Cardiac septum (tissue), 1 donor: ENCODE measurements at regions not wholly inside any gene's neighbourhood (a gene's known extent, or its start where the extent isn't known, plus 50 kb on each side); places are given as distances from the start of the nearest gene placed in this dataset.

Source experiments
- DNase-seq: peaks from one replicate; pipeline ENCODE4 v3.0.0-alpha.2; 2020; ENCODE audit warnings: low spot score
- intact Hi-C: fragments of 100-400 bp; cut with DNase I; formaldehyde crosslinking; loops from one replicate; pipeline ENCODE4 v1.14.0; 2022
- donor health status: DM: no; HTN: no; CAD: no.

GRCh38 chr6:139497345-139497961, 123.0 kb upstream of the CITED2 start:
- intact Hi-C loops = no loop called here
- no peak for DNase-seq

- intact Hi-C loops = no loop called here
- DNase-seq = no peak
Observed at GRCh38 chr6:139496654-139497344, 122.4 kb upstream of the CITED2 start.

GRCh38 chr6:139494376-139494990, 120.0 kb upstream of the CITED2 start:
- intact Hi-C loops = no loop called here
- no peak for DNase-seq

- intact Hi-C loops = no loop called here
- no peak for DNase-seq
Observed at GRCh38 chr6:139490482-139490881, 116.0 kb upstream of the CITED2 start.

GRCh38 chr6:139486476-139486799, 112.0 kb upstream of the CITED2 start:
- DNase-seq = no peak
- intact Hi-C loops = no loop called here

GRCh38 chr6:139485742-139486475, 111.5 kb upstream of the CITED2 start:
- intact Hi-C loops = no loop called here
- DNase-seq = no peak

- intact Hi-C loops = no loop called here
- no peak for DNase-seq
Observed at GRCh38 chr6:139485185-139485584, 110.7 kb upstream of the CITED2 start.

GRCh38 chr6:139483079-139483478, 108.6 kb upstream of the CITED2 start:
- no peak for DNase-seq
- intact Hi-C loops = no loop called here

GRCh38 chr6:139482287-139482686, 107.8 kb upstream of the CITED2 start:
- DNase-seq = no peak
- intact Hi-C loops = no loop called here

GRCh38 chr6:139480356-139481165, 106.1 kb upstream of the CITED2 start:
- no peak for DNase-seq
- intact Hi-C loops = no loop called here

- intact Hi-C loops = no loop called here
- DNase-seq = no peak
Observed at GRCh38 chr6:139479433-139480222, 105.2 kb upstream of the CITED2 start.

GRCh38 chr6:139475646-139476045, 101.2 kb upstream of the CITED2 start:
- intact Hi-C loops = no loop called here
- no peak for DNase-seq

- no peak for DNase-seq
Observed at GRCh38 chr6:139475241-139475640, 100.8 kb upstream of the CITED2 start.

GRCh38 chr6:139474145-139475108, 100.0 kb upstream of the CITED2 start:
- intact Hi-C loops = no loop called here
- no peak for DNase-seq

More at GRCh38 chr6:139475241-139475640, 100.8 kb upstream of the CITED2 start:
- intact Hi-C loops = no loop called here

GRCh38 chr6:139473731-139474130, 99.3 kb upstream of the CITED2 start:
- intact Hi-C loops = no loop called here
- DNase-seq = no peak

GRCh38 chr6:139473231-139473701, 98.8 kb upstream of the CITED2 start:
- no peak for DNase-seq
- intact Hi-C loops = no loop called here

- intact Hi-C loops = no loop called here
- DNase-seq = no peak
Observed at GRCh38 chr6:139472351-139473015, 98.0 kb upstream of the CITED2 start.
